ENCODE measurements at regions not wholly inside any gene's neighbourhood (a gene's known extent, or its start where the extent isn't known, plus 50 kb on each side); places are given as distances from the start of the nearest gene placed in this dataset.

DNA sequence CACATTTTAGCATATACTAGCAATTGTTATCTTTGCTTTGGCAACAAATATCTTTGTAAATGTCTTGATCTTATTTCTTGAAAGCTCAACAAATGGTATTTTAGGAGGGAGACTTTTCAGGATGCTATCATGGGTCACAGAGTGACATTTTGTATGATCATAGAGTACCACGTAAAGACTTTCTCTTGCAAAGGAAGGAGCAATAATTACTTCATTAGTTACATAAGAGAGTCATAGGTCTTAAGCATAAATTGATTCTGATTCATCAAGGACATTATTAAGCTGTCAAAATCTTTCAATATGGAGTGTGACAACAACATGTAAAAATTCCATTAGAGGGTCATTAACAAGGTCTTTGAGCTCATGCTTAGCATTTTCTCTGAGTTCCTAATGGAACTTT is 339.6 kb downstream of the NUP35 start:
- no peaks in the 10 kb centered on the region for H3K4me1 Mint-ChIP-seq
- H2AFZ ChIP-seq: no peak overlapping the region
- no peaks in the 10 kb centered on the region for H3K36me3 ChIP-seq (ENCODE audit: insufficient read depth)
- H3K9me2 ChIP-seq (ENCODE audit: insufficient read depth): no peaks in the 10 kb centered on the region
- H3K4me2 ChIP-seq: no peak overlapping the region
- no peaks in the 10 kb centered on the region for H4K20me1 ChIP-seq (replicated peaks; ENCODE audit: insufficient read depth)
- no peaks in the 10 kb centered on the region for H3K9me3 Mint-ChIP-seq
- no peak overlapping the region for H3K4me3 ChIP-seq
- no peaks in the 10 kb centered on the region for H3K36me3 Mint-ChIP-seq (ENCODE audit: low read depth)
- H3K27ac Mint-ChIP-seq: no peak overlapping the region
- ATAC-seq (no peak), DNase-seq (ENCODE audit: low spot score) (no peak)
- no peaks in the 10 kb centered on the region for H3K4me1 ChIP-seq (ENCODE audit: insufficient read depth)
- no peaks in the 10 kb centered on the region for H3K27me3 ChIP-seq (ENCODE audit: insufficient read depth)
- no peaks in the 10 kb centered on the region for H3K79me2 ChIP-seq (replicated peaks; ENCODE audit: insufficient read depth)
- TF ChIP-seq ZNF331 (CRISPR knock-in tag; IDR thresholded peaks at IDR 0.05; ENCODE audit: low read depth): no peak
- TF ChIP-seq, protein P1, sequence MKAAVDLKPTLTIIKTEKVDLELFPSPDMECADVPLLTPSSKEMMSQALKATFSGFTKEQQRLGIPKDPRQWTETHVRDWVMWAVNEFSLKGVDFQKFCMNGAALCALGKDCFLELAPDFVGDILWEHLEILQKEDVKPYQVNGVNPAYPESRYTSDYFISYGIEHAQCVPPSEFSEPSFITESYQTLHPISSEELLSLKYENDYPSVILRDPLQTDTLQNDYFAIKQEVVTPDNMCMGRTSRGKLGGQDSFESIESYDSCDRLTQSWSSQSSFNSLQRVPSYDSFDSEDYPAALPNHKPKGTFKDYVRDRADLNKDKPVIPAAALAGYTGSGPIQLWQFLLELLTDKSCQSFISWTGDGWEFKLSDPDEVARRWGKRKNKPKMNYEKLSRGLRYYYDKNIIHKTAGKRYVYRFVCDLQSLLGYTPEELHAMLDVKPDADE (IDR thresholded peaks at IDR 0.05): no peak
- no peak for TF ChIP-seq CREB1 (CRISPR knock-in tag; IDR thresholded peaks at IDR 0.05; ENCODE audit: low read depth)
- no peak for TF ChIP-seq ZNF114 (CRISPR knock-in tag; IDR thresholded peaks at IDR 0.05)
- TF ChIP-seq JUNB (IDR thresholded peaks at IDR 0.05; ENCODE audit: unreplicated experiment): no peak
- no peak for TF ChIP-seq NANOG (IDR thresholded peaks at IDR 0.05; ENCODE audit: borderline replicate concordance)
- no peak for TF ChIP-seq EZH2 (IDR thresholded peaks at IDR 0.05; ENCODE audit: low read depth, unreplicated experiment)
- TF ChIP-seq REST (IDR thresholded peaks at IDR 0.05; ENCODE audit: unreplicated experiment): no peak
- TF ChIP-seq STAT1 (IDR thresholded peaks at IDR 0.05; ENCODE audit: unreplicated experiment): no peak
- no peak overlapping the region for H3K27ac ChIP-seq (ENCODE audit: low read depth)
- H3F3A ChIP-seq (replicated peaks; ENCODE audit: low read depth): no peaks in the 10 kb centered on the region
- no peak overlapping the region for H3K4me3 Mint-ChIP-seq
- no peaks in the 10 kb centered on the region for H3K27me3 Mint-ChIP-seq (ENCODE audit: insufficient read depth, low read depth, poor library complexity)

DNA sequence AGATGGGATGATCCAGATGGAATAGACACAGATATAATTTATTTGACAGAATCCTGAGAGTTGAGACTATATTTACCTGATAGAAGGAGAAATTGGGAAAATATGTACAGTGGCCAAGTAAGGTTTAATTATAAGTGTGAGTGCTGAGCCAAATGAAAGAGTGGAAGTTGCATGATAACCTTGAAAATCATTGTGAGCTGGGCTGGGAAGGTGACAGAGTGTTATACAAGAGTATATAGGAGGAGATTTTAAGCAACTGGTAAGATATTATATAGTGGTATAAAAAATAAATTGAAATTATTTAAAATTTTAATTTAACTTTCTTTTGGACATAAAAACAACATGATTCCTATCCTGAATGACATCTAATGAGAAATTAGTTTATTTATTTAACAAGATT is 340.8 kb downstream of the NUP35 start:
- Histone ChIP-seq H3K27ac (ENCODE audit: low read depth) (no peak overlapping the region), H4K20me1 (replicated peaks; ENCODE audit: insufficient read depth) (no peaks in the 10 kb centered on the region), H3F3A (replicated peaks; ENCODE audit: low read depth) (no peaks in the 10 kb centered on the region), H2AFZ (no peak overlapping the region), H3K36me3 (ENCODE audit: insufficient read depth) (no peaks in the 10 kb centered on the region), H3K4me1 (ENCODE audit: insufficient read depth) (no peaks in the 10 kb centered on the region), H3K4me2 (no peak overlapping the region), H3K79me2 (replicated peaks; ENCODE audit: insufficient read depth) (no peaks in the 10 kb centered on the region), H3K9me2 (ENCODE audit: insufficient read depth) (no peaks in the 10 kb centered on the region), H3K4me3 (no peak overlapping the region), H3K27me3 (ENCODE audit: insufficient read depth) (no peaks in the 10 kb centered on the region)
- no peak overlapping the region for H3K27ac Mint-ChIP-seq
- no peaks in the 10 kb centered on the region for H3K9me3 Mint-ChIP-seq
- H3K27me3 Mint-ChIP-seq (ENCODE audit: insufficient read depth, low read depth, poor library complexity): no peaks in the 10 kb centered on the region
- no peaks in the 10 kb centered on the region for H3K36me3 Mint-ChIP-seq (ENCODE audit: low read depth)
- no peak overlapping the region for H3K4me3 Mint-ChIP-seq
- ATAC-seq: no peak
- no peaks in the 10 kb centered on the region for H3K4me1 Mint-ChIP-seq
- DNase-seq (ENCODE audit: low spot score): no peak
- TF ChIP-seq, protein P2, sequence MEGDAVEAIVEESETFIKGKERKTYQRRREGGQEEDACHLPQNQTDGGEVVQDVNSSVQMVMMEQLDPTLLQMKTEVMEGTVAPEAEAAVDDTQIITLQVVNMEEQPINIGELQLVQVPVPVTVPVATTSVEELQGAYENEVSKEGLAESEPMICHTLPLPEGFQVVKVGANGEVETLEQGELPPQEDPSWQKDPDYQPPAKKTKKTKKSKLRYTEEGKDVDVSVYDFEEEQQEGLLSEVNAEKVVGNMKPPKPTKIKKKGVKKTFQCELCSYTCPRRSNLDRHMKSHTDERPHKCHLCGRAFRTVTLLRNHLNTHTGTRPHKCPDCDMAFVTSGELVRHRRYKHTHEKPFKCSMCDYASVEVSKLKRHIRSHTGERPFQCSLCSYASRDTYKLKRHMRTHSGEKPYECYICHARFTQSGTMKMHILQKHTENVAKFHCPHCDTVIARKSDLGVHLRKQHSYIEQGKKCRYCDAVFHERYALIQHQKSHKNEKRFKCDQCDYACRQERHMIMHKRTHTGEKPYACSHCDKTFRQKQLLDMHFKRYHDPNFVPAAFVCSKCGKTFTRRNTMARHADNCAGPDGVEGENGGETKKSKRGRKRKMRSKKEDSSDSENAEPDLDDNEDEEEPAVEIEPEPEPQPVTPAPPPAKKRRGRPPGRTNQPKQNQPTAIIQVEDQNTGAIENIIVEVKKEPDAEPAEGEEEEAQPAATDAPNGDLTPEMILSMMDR (conservative IDR thresholded peaks at IDR 0.05; ENCODE audit: low read depth in 2 of 2): no peak
- TF ChIP-seq, protein P3, sequence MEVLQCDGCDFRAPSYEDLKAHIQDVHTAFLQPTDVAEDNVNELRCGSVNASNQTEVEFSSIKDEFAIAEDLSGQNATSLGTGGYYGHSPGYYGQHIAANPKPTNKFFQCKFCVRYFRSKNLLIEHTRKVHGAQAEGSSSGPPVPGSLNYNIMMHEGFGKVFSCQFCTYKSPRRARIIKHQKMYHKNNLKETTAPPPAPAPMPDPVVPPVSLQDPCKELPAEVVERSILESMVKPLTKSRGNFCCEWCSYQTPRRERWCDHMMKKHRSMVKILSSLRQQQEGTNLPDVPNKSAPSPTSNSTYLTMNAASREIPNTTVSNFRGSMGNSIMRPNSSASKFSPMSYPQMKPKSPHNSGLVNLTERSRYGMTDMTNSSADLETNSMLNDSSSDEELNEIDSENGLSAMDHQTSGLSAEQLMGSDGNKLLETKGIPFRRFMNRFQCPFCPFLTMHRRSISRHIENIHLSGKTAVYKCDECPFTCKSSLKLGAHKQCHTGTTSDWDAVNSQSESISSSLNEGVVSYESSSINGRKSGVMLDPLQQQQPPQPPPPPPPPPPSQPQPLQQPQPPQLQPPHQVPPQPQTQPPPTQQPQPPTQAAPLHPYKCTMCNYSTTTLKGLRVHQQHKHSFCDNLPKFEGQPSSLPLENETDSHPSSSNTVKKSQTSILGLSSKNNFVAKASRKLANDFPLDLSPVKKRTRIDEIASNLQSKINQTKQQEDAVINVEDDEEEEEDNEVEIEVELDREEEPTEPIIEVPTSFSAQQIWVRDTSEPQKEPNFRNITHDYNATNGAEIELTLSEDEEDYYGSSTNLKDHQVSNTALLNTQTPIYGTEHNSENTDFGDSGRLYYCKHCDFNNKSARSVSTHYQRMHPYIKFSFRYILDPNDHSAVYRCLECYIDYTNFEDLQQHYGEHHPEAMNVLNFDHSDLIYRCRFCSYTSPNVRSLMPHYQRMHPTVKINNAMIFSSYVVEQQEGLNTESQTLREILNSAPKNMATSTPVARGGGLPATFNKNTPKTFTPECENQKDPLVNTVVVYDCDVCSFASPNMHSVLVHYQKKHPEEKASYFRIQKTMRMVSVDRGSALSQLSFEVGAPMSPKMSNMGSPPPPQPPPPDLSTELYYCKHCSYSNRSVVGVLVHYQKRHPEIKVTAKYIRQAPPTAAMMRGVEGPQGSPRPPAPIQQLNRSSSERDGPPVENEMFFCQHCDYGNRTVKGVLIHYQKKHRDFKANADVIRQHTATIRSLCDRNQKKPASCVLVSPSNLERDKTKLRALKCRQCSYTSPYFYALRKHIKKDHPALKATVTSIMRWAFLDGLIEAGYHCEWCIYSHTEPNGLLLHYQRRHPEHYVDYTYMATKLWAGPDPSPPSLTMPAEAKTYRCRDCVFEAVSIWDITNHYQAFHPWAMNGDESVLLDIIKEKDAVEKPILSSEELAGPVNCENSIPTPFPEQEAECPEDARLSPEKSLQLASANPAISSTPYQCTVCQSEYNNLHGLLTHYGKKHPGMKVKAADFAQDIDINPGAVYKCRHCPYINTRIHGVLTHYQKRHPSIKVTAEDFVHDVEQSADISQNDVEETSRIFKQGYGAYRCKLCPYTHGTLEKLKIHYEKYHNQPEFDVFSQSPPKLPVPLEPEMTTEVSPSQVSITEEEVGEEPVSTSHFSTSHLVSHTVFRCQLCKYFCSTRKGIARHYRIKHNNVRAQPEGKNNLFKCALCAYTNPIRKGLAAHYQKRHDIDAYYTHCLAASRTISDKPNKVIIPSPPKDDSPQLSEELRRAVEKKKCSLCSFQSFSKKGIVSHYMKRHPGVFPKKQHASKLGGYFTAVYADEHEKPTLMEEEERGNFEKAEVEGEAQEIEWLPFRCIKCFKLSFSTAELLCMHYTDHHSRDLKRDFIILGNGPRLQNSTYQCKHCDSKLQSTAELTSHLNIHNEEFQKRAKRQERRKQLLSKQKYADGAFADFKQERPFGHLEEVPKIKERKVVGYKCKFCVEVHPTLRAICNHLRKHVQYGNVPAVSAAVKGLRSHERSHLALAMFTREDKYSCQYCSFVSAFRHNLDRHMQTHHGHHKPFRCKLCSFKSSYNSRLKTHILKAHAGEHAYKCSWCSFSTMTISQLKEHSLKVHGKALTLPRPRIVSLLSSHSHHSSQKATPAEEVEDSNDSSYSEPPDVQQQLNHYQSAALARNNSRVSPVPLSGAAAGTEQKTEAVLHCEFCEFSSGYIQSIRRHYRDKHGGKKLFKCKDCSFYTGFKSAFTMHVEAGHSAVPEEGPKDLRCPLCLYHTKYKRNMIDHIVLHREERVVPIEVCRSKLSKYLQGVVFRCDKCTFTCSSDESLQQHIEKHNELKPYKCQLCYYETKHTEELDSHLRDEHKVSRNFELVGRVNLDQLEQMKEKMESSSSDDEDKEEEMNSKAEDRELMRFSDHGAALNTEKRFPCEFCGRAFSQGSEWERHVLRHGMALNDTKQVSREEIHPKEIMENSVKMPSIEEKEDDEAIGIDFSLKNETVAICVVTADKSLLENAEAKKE (CRISPR knock-in tag; IDR thresholded peaks at IDR 0.05): no peak
- no peak for TF ChIP-seq CREB1 (CRISPR knock-in tag; IDR thresholded peaks at IDR 0.05; ENCODE audit: low read depth)

Data from GM23338 (cell line).